HG03175 (cell line): ENCODE measurements at regions not wholly inside any gene's neighbourhood (a gene's known extent, or its start where the extent isn't known, plus 50 kb on each side); places are given as distances from the start of the nearest gene placed in this dataset.
"Not testable (repeated sequence)": the region's sequence is repeated elsewhere in the genome, so short reads cannot be mapped to it uniquely, and the experiment has no call there.

ENCODE experiments used
- ATAC-seq: cut with Tn5 transposase; IDR thresholded peaks from one replicate; pipeline ENCODE4 v1.9.1; 2021; ENCODE audit warnings: mild to moderate bottlenecking, moderate library complexity; ENCODE audit not compliant: unreplicated experiment

DNA sequence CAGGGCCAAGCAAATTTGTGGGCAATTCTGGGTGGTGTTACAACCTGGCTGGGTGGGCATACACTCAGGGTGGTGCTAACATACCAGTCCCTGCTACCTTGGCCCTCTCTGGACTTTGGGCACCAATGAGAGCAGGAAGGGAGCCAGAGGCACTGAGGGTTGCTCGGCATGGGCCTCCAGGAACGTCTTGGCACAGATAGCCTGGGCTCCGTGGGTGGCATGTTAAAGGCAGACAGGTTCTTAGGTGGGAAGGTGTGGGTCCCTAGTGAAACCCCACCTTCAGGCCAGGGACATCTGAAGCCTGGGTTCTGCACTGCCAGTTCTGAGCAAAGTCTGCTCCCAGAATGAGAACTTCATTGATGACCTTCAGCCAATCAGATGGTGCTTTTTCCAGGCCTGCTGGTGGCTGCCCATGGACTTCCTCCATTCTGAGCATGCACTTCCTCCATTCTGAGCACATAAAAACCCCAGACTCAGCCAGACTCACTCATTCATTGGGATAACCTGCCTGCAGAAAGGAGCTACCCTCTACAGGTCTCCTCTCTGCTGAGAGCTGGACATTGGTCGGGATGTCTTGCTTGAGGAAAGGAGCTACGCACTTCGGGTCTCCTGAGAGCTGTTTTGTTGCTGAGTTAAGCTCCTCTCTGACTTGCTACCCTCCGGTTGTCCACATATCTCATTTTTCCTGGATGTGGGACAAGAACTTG is 2567.1 kb downstream of the PCDH9 start:
- ATAC-seq, result no peak

DNA sequence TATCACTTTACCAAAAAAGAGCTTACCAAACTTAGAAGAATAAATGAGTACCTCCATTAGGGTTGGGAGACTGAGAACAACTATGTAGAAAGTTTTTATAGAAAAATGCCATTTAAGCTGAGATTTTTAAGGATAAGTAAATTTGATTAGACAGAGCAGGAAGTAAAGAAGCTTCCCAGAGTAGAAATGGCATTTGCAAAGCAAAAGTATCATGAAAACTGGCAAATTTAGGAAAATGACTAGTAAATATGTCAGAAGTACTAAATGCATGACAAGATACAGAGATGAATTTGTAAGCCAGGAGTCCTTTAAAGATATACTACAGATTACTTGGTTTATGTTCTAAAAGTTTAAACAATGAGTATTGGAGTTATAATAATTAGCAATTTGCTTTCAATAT is 2581.8 kb downstream of the PCDH9 start:
- no peak for ATAC-seq

DNA sequence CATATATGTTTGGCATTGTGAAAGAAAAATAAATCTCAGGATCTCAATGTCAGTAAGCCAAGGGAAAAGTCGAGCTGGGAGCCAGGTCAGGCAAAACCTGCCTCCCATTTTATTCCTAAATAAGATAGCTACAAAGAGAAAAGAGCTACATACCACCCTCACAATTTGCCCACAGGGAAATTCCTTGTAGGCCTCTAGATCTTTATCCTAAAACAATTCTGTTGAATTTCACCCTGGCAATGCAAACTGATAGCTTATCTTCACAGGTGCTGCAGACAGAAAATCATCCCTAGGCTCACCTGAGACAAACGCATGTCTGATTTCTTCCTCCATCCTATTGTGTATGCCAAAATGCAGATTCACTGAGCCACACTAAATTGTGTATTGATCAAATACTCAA is 2587.1 kb downstream of the PCDH9 start:
- ATAC-seq, result no peak

DNA sequence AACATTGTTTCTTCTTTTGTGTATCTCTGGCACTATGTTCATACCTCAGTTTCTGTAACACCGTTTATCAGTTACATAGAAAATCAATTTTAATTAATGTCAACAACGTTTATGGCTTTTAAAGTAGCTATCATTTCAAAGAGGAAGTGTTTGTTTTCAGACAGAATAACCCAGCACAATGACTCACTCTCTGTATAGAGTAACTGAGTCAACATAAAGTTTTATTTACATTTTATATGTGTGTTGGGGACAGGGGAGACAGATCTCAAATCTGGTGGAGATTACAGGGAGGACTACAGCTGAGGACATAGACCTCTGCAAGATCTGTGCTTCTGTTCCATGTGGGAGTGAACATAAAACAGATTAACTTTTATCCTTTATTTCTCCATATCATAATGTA is 2590.1 kb downstream of the PCDH9 start:
- no peak for ATAC-seq

DNA sequence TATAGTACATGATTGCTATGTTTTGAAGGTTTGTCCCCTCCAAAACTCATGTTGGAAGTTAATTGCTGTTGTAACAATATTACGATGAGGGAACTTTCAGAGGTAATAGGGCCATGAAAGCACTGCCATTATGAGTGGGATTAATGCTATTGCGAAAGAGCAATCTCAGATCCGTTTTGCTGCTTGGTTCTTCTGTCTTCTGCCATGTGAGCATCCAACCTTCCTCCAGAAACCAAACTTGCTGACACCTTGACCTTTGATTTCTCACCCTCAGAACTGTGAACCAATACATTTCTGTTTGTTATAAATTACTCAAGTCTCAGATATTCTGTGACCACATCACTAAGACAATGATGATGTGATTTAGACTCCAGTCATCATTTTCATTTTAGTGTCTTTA is 2590.9 kb downstream of the PCDH9 start:
- ATAC-seq, result no peak

DNA sequence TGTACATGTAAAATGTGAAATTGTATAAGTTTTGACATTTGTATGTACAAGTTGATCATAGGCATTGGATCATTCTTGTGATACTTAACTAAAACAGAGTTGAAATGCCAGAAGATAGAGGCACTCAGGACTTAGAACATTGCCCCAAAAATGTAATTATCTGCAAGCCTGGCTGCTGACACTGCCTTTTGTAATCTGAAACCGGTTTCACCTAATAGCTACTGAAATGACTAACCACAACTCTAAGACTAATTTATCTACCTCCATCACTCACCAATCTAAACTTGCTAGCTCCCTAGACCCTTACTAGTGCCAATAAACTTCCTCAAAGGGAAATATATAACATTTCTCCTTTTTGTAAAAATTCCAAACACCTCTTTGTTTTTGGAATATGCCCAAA is 2596.2 kb downstream of the PCDH9 start:
- ATAC-seq, result no peak

DNA sequence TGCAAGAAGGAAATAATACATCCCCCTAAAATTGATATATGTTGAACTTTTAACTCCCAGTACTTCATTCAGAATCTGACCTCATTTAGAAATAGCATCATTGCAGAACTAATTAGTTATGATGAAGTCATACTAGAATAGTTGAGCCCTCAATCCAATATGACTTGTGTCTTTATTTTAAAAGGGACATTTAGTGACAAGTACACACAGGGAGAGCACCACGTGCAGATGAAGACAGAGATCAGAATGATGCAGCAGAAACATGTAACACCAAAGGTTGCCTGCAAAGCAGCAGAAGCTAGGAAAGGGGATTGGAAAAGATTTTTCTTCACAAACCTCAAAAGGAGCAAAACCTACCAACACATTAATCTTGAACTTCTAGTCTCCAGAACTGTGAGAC is 2602.5 kb downstream of the PCDH9 start:
- no peak for ATAC-seq

DNA sequence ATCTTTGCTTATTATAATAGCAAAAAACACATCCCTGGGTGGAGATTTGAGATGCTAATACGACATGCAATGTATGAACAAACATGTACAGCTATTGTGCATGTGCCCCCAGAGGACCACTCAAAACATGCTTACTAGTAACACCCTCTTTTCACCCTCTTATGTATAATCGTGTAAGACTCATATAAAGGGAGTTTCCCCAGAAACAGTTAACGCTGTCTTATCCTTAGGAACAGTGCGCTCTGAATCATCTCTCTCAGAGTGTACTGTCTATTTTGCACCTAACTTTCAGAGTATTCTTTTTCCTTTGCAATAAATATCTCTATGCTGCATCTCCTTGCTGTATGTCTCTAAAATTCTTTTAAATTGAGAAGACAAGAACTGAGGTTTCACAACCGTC is 2604.0 kb downstream of the PCDH9 start:
- ATAC-seq, result no peak

DNA sequence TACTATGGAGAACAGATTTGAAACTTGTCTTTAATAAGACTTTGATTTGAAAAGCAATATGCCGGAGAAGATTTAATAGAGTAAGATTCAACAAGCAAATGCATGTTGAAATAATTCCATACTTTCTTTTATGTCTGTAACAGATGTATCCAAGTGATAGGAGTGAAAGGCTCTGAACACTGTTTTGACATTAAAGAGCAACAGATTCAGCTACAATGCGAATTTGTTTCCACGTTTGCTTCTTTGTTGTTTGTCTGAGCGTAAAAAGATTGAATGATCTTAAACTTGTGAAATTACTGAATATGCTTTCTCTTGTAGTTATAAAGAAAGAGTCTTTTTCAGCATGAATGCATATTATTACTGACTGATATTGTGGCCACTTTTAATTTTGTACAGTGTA is 2612.9 kb downstream of the PCDH9 start:
- ATAC-seq, result no peak

DNA sequence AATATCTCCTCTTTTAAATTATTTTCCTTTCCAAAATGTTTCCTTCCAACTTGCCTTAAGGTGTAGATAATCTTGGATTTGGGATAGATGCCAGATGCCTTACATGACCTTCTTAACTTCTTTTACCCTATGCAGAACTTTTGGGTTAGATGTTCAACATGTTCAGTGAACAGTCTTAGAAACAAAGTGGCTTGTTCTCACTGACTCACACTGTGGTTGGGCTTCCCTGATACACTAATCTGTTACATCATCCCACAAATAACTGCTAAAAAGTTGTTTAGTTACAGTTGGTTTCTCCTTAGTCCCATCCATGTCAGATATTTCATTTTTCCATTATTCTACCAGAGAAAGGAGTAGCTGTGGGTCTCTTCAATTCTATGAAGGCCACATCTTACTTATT is 2638.2 kb downstream of the PCDH9 start:
- ATAC-seq, result no peak

DNA sequence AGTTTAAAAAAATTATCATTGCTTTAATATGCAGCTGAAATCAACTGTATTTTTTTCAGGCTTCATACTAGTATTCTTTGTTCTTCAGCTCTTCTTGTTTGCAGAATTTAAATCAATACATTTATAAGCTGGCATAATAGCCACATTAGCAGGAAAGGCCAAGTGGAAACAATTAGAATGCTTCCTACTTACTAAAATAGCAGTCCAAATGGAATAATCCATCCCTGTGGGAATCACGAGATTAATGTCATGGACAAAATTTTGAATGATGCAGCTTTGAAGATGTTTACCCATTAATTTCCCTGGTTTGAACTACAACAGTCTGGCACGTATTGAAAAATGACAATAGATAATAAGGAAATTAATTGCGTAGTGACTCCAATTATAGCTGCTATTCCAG is 2650.8 kb downstream of the PCDH9 start:
- no peak for ATAC-seq

DNA sequence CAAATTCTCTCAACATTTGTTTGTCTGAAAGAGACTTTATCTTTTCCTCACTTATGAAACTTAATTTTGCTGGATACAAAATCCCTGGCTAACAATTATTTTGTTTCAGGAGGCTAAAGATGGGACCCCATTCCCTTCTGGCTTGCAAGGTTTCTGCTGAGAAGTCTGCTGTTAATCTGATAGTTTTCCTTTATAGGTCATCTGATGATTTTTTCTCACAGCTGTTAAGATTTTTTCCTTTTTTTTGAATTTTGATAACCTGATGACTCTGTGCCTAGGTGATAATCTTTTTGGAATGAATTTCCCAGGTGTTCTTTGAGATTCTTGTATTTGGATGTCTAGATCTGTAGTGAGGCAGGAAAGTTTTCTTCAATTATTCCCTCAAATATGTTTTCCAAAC is 2661.4 kb downstream of the PCDH9 start:
- ATAC-seq, result no peak

DNA sequence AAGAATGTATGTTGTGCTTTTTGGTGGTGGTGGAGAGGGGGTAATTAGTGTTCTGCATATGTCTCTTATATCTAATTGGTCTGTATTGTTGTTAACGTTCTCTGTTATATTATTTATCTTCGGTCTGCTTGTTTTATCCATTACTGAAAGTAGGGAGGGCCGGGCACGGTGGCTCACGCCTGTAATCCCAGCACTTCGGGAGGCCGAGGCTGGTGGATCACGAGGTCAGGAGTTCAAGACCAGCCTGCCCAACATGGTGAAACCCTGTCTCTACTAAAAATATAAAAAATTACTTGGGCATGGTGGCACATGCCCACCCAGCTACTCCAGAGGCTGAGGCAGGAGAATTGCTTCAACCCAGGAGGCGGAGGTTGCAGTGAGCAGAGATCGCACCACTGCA is 2672.1 kb downstream of the PCDH9 start:
- ATAC-seq, result not testable (repeated sequence)

DNA sequence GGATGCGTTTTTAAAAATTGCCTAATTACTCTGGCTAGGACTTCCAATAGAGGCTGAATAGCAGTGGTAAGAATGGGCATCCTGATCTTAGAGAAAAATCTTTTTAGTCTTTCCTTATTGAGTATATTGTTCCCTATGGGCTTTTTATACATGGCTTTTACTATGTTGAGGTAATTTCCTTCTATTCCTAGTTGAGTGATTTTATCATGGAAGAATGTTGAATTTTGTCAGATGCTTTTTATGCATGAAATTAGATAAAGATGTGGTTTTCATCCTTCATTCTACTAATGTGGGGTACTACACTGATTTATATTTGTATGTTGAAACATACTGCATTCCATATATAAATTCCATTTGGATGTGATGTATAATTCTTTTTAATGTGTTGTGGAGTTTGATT is 2673.8 kb downstream of the PCDH9 start:
- ATAC-seq, result no peak

DNA sequence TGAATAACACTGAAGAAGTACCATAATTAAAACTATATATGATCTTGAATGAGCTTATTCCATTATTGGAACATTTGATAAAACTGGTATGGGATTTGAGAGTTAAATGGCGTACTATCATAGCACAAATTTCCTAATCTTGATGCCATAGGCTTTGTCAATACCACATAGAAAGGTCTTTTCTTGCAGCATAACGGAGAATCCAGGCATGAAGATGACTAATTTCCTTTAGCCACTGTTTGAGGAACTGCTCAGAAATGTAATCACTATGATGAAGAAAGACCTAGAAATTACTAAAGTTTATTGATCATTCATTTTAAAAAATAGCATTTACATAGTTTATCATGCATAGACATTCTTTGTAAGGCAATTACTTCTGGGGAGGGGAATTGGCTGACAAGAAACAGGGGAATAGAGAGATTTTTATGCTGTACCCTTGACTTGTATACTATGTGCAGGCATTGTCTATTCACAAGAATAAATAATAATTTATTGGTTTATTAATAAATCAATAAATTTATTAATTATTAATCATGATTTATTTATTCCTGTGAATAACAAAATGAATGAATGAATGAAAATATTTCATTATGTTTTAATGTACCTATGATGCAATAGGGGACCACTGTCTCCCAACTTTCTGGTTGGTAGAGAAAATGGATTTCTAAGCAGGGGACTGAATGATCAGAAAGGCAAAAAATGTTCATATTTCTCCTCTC is 2676.6 kb downstream of the PCDH9 start:
- no peak for ATAC-seq

DNA sequence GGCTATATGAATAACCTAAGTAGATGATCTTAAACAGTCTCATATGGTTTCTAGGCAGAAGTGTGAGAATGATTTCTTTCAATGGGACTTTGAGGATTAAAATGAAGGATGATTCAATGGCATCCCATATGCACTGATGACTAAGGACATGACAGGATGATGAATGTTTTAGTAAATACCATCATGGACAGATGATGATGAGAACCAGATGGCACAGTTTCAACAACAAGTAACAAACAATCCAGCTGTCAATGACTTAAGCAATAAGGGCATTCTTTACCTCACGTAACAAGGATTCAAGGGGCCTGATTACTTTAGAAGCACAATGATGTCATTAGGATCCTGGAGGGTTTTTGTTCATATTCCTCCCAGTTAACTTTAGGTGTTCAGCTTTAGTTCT is 2678.4 kb downstream of the PCDH9 start:
- ATAC-seq, result no peak

DNA sequence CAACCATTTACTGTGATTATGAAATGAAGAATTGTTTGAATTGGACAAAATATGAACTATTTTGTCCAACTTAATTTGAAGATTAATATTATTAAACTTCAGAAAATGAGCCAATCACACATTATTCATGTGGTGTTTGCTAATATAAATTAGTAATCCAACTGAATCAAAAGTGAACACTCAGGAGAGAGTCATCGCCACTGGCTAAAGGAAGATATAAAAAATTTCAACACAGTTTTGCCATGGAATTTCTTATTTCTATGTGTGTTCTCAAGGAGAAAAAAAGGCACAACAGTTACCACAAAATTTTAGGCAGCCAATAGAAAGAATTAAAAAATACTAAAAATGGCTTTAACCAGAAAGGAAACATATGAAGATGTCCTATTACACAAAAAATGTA is 2683.8 kb downstream of the PCDH9 start:
- ATAC-seq, result no peak

DNA sequence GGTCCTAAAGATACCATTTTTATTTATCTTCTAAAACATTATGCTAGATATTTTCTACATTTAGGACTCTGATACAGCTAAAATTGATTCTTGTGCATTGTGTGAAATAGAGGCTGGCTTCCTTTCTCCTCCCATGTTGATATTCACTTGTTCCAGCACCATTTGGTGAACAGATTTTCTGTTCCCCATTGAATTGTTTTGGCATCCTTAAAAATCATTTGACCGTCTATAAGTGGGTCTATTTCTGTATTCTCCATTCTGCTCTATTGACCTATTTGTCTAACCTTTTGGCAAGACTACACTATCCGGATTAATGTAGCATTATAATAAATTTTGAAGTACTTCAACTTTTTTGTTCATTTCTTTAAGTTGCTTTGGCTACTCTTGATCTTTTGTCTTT is 2689.2 kb downstream of the PCDH9 start:
- ATAC-seq, result no peak

DNA sequence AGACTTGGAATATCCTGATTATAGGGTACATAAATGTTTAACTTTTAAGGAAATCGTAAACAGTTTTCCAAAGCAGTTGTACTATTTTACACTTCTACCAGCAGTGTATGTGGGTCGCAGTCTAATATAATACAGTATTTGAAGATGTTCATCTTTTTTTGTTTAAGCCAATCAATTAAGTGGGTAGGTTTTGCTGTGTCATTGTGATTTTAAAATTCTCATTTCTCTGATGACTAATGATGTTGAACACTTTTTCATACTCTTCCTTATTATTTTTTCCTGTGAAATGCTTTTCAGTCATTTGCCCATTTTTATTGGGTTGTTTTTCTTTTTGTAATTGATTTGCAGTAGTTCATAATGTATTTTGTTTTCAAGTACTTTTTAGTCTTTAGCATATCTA is 2689.7 kb downstream of the PCDH9 start:
- no peak for ATAC-seq

DNA sequence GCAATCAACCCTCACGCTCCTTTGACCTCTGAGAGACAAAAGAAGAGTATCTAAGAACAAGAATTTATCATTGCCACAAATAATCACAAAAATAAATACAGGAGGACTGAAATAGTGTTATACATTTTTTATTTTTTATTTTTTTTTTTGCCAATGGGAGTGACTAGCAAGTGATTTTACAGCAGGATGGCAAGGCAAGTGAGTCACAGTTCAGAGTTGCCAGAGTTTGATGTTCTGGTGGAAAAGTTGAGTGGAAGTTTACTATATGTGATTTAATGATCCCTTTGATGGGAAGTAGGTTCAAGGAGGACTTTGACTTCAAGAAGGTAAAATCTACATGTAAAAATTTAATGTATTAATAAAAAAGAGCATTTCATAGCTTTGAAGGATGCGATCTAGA is 2691.4 kb downstream of the PCDH9 start:
- ATAC-seq, result no peak

DNA sequence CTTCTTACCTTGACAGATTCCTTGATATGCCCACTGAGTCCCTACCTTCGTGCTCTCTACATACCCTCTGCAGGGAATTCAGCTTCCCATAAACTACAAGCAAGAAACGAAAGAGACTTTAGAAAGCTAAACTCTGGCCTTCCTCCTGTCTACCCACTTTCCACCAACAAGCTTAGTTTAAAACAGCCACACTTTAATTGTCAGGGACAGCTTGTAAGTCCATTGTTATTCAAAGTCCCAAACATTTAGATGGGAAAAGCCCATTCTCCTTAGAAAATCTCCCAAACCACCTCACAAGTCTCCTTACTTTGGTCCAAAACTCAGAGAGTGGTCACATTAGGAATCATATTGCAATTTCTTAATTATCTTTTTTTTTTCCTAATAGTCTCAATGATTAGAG is 2695.8 kb downstream of the PCDH9 start:
- ATAC-seq, result no peak

DNA sequence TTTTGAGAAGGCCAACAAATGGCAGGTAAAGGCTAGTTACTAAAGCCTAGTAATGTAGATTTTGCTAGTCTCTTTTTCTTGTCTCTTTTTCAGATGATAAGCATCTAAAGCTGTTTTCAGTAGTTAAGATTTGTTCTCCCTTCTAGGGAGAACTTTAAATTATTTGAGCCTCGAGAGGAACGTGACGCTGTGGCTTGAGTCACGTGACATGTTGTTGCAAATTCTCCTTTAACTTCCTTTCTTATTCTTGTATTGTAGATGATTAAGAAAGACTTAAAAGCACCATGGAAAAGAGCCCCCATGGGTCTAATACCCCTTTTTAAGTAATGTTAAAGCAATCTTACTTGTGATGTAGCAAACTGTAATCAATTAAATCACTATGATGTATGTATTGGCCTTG is 2698.7 kb downstream of the PCDH9 start:
- ATAC-seq, result no peak
